Calu3 (cell line): ENCODE measurements at regions not wholly inside any gene's neighbourhood (a gene's known extent, or its start where the extent isn't known, plus 50 kb on each side); places are given as distances from the start of the nearest gene placed in this dataset.
"Not testable (repeated sequence)": the region's sequence is repeated elsewhere in the genome, so short reads cannot be mapped to it uniquely, and the experiment has no call there.

Experiments
- BruUV-seq: library from RNA; stranded (reverse); fragments of 400-500 nt; replicated peaks from 2 replicates; lab custom pipeline; 2021; lab: Mats Ljungman, UMichigan
- CTCF ChIA-PET: fragments of 300-600 bp; sonication (Branson Sonifier 250); formaldehyde crosslinking; loops from one replicate; lab custom pipeline; 2022; ENCODE audit warnings: antibody characterized with exemption; lab: Charles Lee
- DNase-seq: peaks from one replicate; pipeline ENCODE4 v3.0.0; 2022
- H3K27ac Mint-ChIP-seq: one replicate; pipeline ENCODE4 v1.8.0; 2022; ENCODE audit warnings: mixed read lengths; ENCODE audit not compliant: unreplicated experiment
- H3K27me3 Mint-ChIP-seq: one replicate; pipeline ENCODE4 v1.8.0; 2022; ENCODE audit warnings: mixed read lengths; ENCODE audit not compliant: unreplicated experiment
- H3K36me3 Mint-ChIP-seq: one replicate; pipeline ENCODE4 v1.8.0; 2022; ENCODE audit warnings: mild to moderate bottlenecking, moderate library complexity, mixed read lengths; ENCODE audit not compliant: insufficient read depth, unreplicated experiment
- H3K4me1 Mint-ChIP-seq: one replicate; pipeline ENCODE4 v1.8.0; 2022; ENCODE audit warnings: mild to moderate bottlenecking, low read depth, mixed read lengths; ENCODE audit not compliant: unreplicated experiment
- H3K4me3 Mint-ChIP-seq: one replicate; pipeline ENCODE4 v1.8.0; 2022; ENCODE audit warnings: mild to moderate bottlenecking, low read depth, moderate library complexity, mixed read lengths; ENCODE audit not compliant: unreplicated experiment
- H3K9me3 Mint-ChIP-seq: one replicate; pipeline ENCODE4 v1.8.0; 2022; ENCODE audit warnings: low read depth, mixed read lengths; ENCODE audit not compliant: unreplicated experiment
- intact Hi-C: fragments of 100-400 bp; cut with micrococcal nuclease; formaldehyde crosslinking; loops from one replicate; pipeline ENCODE4 v1.10.0; 2022; ENCODE audit not compliant: unreplicated experiment
- TF ChIP-seq, protein P1 (sequence below): fragments of 200-600 bp; IDR thresholded peaks from one replicate; pipeline ENCODE4 v1.8.0; 2022; ENCODE audit warnings: antibody characterized with exemption; ENCODE audit not compliant: unreplicated experiment

DNA sequence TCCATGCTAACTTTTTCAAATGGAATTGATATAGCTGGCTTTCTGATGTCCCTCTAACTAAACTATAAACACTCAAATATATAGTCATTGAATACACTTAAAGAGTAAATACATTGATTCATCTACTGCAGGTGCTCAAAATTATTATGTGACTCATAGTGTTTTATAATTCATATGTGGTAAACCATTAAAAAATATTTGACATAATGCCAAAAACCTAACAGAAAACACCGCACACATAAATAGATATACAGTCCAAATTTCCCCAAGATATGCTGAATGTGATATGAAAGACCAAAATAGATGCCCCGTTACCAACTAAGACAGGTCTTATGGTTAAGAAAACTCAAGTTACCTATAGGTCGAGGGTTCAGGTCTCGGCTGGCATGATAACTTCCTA lies 171.7 kb upstream of the SEMA3E start:
- no peak for DNase-seq
- Mint-ChIP-seq H3K36me3 (no peaks in the 10 kb centered on the region), H3K9me3 (no peaks in the 10 kb centered on the region), H3K27me3 (no peaks in the 10 kb centered on the region), H3K27ac (no peak overlapping the region), H3K4me3 (no peak overlapping the region), H3K4me1 (peaks cover 33% of the 10 kb centered on the region)
- TF ChIP-seq, protein P1, sequence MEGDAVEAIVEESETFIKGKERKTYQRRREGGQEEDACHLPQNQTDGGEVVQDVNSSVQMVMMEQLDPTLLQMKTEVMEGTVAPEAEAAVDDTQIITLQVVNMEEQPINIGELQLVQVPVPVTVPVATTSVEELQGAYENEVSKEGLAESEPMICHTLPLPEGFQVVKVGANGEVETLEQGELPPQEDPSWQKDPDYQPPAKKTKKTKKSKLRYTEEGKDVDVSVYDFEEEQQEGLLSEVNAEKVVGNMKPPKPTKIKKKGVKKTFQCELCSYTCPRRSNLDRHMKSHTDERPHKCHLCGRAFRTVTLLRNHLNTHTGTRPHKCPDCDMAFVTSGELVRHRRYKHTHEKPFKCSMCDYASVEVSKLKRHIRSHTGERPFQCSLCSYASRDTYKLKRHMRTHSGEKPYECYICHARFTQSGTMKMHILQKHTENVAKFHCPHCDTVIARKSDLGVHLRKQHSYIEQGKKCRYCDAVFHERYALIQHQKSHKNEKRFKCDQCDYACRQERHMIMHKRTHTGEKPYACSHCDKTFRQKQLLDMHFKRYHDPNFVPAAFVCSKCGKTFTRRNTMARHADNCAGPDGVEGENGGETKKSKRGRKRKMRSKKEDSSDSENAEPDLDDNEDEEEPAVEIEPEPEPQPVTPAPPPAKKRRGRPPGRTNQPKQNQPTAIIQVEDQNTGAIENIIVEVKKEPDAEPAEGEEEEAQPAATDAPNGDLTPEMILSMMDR, result no peak
- intact Hi-C loops, result no loop called here
- CTCF ChIA-PET, result no interaction called here
- no TSS peak for BruUV-seq

DNA sequence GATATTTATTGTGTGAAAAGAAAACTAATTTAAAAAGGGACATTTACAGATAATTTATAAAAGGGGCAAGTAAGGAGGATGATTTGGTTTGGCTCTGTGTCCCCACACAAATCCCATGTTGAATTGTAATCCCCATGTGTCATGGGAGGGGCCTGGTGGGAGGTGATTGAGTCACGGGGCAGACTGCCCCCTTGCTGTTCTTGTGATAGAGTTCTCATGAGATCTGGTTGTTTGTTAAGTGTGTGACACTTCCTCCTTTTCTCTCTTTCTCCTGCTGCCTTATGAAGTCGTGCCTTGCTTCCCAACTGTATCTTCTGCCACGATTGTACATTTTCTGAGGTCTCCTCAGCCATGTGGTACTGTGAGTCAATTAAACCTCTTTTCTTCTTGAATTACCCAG lies 171.0 kb upstream of the SEMA3E start:
- TF ChIP-seq, protein P1, result no peak
- DNase-seq, result no peak
- Mint-ChIP-seq H3K27ac (no peak overlapping the region), H3K27me3 (no peaks in the 10 kb centered on the region), H3K4me3 (no peak overlapping the region), H3K9me3 (no peaks in the 10 kb centered on the region), H3K36me3 (no peaks in the 10 kb centered on the region), H3K4me1 (peaks cover 33% of the 10 kb centered on the region)
- intact Hi-C loops, result no loop called here
- BruUV-seq, result no TSS peak
- CTCF ChIA-PET, result no interaction called here

DNA sequence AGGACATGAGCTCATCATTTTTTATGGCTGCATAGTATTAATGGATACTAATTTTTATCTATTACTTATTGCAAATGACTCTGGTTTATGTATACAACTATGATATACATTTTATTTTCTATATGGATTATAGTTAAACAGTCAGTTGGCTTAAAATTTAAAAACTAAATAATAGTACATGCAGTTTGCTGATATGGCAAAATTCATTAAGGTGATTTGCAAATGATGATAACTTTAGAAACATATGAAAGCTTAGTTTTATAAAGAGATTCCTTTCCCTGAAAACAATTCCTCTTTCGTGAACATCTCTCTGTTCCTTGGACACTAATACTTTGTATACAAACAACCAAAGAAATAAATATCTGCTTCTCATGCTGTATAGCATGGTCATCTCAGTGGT lies 165.5 kb upstream of the SEMA3E start:
- Mint-ChIP-seq H3K4me1 (no peaks in the 10 kb centered on the region), H3K27me3 (no peaks in the 10 kb centered on the region), H3K9me3 (no peaks in the 10 kb centered on the region), H3K27ac (no peak overlapping the region), H3K36me3 (no peaks in the 10 kb centered on the region), H3K4me3 (no peak overlapping the region)
- TF ChIP-seq, protein P1, result no peak
- intact Hi-C loops, result no loop called here
- BruUV-seq, result no TSS peak
- no peak for DNase-seq
- CTCF ChIA-PET, result no interaction called here

DNA sequence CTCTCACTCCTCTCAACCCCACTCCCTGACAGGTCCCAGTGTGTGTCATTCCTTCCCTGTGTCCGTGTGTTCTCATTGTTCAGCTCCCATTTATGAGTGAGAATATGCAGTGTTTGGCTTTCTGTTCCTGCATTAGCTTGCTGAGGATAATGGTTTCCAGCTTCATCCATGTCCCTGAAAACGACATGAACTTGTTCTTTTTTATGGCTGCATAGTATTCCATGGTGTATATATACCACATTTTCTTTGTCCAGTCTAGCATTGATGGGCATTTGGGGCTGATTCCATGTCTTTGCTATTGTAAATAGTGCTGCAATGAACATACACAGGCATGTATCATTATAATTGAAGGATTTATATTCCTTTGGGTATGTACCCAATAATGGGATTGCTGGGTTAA lies 163.6 kb upstream of the SEMA3E start:
- DNase-seq, H3K27ac Mint-ChIP-seq, H3K4me3 Mint-ChIP-seq, intact Hi-C loops, H3K27me3 Mint-ChIP-seq, CTCF ChIA-PET, H3K9me3 Mint-ChIP-seq, BruUV-seq, H3K36me3 Mint-ChIP-seq, H3K4me1 Mint-ChIP-seq: not testable (repeated sequence)

DNA sequence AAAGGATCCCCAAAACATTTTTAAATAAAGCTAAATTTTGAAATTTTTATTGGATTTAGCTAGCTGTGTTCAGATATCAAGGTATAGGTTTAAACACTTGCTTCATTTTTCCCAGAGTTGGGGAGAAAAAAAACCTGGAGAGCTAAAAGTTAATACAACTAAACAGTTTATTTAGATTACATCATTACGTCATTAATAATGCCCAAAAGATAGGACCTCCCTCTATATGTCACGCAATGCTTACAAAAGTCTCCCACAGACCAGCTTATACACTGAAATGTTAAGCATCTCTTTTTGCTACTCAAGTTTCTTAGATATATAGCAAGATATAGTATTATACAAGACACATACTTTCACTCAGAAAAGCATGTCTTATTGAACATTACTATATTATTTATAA lies 160.0 kb upstream of the SEMA3E start:
- TF ChIP-seq, protein P1, result no peak
- H3K4me3 Mint-ChIP-seq, result no peak overlapping the region
- DNase-seq, result no peak
- CTCF ChIA-PET, result no interaction called here
- BruUV-seq, result no TSS peak
- no peak overlapping the region for H3K27ac Mint-ChIP-seq
- no peaks in the 10 kb centered on the region for H3K9me3 Mint-ChIP-seq
- H3K36me3 Mint-ChIP-seq, result no peaks in the 10 kb centered on the region
- no peaks in the 10 kb centered on the region for H3K27me3 Mint-ChIP-seq
- no peaks in the 10 kb centered on the region for H3K4me1 Mint-ChIP-seq
- intact Hi-C loops, result no loop called here
